ENCODE measurements at regions not wholly inside any gene's neighbourhood (a gene's known extent, or its start where the extent isn't known, plus 50 kb on each side); places are given as distances from the start of the nearest gene placed in this dataset.
A peak's percentile ranks its signal among the peaks of the same experiment; 100 is the strongest.
"Not testable (repeated sequence)": the region's sequence is repeated elsewhere in the genome, so short reads cannot be mapped to it uniquely, and the experiment has no call there.

DNA sequence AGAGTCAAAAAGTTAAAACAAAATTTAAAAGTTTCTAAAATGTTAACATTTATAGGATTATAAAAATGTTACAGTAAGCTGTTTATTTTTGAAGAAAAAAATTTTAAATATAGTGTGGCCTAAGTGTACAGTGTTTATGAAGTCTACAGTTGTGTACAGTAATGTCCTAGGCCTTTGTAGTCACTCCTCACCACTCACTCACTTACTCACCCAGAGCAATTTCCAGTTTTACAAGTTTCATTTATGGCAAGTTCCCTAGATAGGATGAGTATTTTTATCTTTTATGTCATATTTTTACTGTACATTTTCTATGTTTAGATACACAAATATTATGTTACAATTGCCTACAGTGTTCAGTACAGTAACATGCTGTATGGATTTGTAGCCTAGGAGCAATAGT is 419.9 kb downstream of the ARL4A start:
- no peak for DNase-seq

DNA sequence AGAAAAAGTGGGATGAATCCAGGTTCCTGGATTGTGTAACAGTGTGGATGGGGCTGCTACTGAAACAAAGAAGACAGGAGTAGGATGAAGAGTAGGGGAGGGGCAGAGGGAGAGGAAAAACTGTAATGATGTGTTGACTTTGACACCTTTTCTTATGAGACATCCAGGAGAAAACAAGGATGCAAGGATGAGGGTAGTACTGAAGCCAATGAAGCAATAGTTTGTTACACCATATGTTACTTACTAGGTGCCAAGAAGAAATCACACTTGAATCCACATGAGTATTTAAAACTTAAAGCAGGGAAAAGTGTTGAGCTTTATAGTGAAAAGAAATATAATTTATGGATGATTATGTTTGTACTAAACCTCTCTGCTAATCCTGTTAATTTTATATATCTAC is 420.6 kb downstream of the ARL4A start:
- DNase-seq: no peak

DNA sequence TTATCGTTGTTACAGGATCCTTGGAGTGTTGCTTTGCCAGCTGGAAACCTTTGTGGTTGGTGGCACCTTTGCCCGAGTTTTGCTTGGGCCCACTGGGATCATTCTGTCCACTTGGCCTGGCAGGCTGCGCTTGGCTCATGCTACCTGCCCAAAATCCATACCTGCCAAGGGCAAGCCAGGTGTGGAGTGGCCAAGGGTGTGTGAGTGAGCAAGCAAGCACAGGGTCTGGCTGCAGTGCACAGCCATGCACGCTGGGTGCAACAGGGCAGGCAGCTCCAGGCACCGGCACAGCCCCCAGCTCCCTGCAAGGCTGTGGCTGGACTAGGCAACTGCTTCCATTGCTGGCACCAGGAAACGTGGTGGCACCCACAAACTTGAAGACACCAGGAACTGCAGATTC is 421.8 kb downstream of the ARL4A start:
- no peak for DNase-seq

DNA sequence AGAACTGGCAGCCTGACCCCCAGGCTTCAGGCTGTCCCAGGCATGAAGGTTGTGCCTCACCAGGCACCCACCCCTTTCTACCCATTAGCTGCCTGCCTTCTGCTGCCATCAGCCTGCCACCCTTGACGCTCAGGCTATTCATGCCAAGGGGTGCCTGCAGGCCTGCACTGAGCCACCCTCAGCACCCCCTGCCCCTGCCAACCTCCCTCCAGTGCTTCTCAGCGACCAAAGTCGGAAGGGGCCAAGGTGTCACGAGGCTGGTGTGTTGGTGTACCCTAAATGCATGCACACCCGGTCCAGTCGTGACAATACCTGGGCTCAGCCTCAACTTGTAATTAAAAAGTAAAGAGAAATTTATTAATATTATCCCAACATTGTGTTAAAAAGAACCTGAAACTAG is 422.7 kb downstream of the ARL4A start:
- no peak for DNase-seq

DNA sequence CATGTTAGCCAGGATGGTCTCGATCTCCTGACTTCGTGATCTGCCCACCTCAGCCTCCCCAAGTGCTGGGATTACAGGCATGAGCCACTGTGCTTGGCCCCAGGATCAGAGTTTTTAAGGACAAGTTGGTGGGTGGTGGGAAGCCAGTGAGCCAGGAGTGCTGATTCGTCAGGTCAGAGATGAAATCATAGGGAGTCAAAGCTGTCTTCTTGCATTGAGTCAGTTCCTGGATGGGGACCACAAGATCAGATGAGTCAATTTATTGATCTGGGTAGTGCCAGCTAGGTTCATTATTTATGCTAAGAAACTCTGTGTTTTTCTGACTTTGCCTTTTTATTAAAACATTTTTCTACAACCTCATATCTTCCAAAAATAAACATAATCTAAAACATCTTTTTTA is 423.8 kb downstream of the ARL4A start:
- DNase-seq: no peak

DNA sequence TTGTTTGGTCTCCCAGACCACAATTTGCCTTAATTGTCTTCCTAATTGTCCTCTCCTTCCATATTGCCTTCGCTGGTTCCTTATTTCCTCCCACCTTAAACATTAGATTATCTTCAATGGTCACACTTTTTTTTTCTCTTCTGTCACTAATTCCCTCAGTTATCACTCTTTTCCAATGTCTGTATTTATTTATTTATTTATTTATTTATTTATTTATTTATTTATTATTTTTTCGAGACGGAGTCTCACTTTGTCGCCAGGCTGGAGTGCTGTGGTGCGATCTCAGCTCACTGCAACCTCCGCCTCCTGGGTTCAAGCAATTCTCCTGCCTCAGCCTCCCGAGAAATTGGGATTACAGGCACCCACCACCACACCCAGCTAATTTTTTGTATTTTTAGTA is 426.8 kb downstream of the ARL4A start:
- DNase-seq: not testable (repeated sequence)

DNA sequence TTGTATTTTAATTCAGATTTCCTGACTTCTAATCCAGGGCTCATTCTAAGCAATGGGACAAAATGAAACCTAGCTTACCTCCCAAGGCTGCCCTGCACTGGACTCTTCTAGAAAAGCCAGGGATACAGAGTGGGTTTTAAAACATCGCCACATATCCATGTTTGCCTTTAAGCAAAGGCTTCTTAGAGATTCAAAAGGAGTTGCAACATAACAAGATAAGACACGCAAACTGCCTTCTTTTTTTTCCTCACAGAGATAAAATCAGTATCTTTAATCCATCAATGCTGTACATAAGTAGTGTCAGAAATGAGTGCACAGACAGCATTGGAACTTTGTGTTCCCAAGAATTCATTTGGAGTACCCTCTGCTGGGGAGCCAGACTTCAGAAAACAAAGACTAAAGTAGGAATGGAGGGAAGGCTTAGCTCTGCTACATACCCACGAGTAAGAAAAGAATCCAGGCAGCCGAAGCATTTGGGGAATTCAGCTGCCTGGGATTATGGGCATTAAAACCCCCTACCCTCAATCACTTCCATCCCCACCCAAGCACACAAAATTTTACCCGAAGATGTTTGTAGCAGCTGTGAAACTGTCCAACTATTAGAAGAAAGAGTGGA is 427.8 kb downstream of the ARL4A start:
- no peak for DNase-seq

DNA sequence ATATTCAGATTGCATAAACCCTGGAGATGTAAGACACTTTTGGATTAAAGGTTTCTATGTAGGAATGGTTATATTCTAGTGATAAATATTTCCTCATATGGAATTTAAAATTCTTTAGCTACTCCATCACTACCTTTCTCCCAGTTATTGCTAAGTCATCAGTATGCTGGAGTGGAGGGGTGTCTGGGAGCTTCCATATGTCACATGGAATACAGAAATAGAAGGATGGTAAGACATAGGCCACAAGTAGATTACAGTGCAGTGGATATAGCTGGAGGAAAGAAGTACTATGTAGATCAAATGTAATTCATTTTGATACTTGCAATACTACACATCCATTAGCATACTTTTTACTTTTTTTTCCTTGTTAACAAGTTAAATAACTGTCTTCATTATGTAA is 428.4 kb downstream of the ARL4A start:
- DNase-seq: no peak

DNA sequence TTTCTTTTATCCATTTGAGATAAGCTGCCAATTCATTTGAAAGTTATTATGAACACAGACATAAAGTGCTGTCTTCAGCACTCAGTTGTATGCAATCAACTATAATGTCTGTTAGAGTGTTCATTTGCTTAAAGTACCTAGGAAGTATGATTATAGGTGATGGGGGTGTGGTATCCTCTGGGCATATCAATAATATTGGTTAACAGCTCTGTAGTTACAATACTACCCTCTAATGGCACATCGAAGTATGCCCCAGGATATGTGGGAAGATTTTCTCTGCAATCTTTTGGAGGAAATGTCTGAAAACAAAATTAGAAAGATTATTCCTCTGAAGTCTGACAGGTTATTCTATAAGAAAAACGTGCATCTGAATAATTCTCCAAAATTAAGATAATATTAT is 429.7 kb downstream of the ARL4A start:
- no peak for DNase-seq

DNA sequence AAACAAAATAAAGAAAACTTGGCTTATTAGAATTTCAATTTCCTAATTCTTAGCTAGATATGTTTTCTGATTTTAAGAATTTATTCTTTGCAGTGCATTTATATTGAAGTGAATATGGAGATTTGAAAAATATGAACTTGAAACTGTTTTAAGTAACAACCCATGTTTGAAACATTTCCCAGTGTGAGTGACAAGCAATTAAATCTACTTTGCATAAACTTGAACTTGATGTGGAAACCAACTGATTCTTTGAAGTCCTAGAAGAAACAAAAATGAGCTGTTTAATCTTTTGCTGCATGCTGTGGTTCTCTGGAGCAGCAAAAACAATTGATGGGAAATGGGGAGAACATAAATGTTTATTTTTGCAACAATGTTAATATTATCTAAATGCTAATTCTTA is 430.2 kb downstream of the ARL4A start:
- no peak for DNase-seq

DNA sequence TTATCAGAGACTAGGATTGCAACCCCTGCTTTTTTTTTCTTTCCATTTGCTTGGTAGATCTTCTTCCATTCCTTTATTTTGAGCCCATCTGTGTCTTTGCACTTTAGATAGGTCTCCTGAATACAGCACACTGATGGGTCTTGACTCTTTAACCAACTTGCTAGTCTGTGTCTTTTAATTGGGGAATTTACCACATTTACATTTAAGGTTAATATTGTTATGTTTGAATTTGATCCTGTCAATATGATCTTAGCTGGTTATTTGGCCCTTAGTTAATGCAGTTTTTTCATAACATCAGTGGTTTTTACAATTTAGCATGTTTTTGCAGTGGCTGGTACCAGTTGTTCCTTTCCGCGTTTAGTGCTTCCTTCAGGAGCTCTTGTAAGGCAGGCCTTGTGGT is 437.2 kb downstream of the ARL4A start:
- not testable (repeated sequence) for DNase-seq

DNA sequence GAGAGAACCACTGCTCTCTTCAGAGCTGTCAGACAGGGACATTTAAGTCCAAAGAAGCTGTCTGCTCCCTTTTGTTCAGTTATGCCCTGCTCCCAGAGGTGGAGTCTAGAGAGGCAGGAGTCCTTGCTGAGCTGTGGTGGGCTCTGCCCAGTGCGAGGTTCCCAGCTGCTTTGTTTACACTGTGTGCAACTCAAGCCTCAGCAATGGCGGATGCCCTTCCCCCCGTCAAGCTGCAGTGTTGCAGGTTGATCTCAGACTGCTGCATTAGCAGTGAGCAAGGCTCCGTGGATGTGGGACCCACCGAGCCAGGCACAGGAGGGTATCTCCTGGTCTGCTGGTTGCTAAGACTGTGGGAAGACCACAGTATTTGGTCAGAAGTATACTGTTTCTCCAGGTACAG is 438.9 kb downstream of the ARL4A start:
- DNase-seq: no peak

DNA sequence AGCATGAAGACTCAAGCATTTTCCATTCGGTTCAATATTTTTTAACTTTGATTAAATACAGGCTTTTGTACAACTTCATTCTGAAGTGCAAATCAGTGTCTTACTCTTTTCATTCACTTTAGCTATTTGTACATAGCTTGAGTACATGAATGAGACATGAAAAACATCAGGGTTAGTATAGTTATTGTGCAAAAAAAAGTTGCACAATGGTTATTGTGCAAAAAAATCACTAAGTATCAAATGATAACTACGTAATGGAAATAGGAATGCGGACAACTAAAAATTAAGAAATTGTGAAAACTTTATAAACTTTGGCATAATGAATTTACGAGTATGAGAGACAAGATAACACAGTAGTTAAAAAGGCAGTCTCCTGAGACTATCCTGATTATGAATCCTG is 442.9 kb downstream of the ARL4A start:
- DNase-seq: no peak

DNA sequence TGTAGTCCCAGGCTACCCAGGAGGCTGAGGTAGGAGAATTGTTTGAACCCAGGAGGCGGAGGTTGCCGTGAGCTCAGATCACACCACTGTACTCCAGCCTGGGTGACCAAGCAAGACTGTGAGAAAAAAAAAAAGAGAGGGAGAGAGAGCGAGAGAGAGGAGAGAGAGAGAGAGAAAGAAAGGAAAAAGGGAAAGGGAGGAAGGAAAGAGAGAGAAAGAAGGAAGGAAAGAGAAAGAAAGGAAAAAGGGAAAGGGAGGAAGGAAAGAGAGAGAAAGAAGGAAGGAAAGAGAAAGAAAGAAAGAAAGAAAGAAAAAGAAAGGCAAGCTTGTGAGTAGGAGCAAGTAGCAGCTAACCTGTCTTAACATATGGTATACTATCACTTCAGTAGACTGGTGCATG is 443.5 kb downstream of the ARL4A start:
- not testable (repeated sequence) for DNase-seq

DNA sequence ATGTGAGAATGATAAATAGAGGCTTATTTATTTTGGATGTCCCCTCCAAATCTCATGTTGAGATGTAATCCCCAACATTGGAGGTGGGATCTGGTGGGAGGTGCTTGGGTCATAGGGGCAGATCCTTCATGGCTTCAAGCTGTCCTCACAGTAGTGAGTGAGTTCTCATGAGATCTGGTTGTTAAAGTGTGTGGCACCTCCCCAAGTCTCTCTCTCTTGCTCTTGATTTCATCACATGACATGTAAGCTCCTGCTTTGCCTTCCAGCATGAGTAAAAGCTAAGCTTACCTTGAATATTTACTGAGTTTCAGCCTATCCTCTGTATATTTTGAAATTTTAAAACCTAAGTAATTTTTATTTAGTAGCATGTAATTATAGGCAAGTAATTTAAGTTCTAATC is 444.9 kb downstream of the ARL4A start:
- DNase-seq: no peak

DNA sequence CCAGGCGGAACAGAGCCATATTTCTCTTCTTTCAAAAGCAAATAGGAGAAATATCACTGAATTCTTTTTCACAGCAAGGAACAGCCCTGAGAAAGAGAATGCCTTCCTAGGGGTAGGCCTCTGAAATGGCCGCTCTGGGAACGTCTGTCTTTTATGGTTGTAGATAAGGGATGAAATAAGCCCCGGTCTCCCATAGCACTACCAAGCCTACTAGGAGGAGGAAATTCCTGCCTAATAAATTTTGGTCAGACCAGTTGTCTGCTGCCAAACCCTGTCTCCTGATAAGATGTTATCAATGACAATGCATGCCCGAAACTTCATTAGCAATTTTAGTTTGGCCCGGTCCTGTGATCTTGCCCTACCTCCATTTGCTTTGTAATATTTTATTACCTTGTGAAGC is 448.9 kb downstream of the ARL4A start:
- not testable (repeated sequence) for DNase-seq

DNA sequence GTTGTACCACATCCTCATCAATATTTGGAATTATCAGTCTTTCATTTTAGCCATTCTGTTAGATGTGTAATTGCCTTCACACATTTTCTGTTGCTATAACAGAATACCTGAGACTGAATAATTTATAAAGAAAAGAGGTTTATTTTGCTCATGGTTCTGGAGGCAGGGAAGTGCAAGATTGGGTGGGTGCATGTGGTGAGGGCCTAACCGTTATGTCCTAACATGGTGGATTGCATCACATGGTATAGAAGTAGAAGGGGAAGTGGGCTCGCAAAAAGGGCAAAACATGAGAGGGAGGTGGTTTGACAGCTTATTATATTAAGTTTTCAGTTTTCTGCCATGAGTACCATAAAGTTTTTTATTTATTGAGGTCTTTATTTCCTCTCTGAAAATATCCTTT is 452.0 kb downstream of the ARL4A start:
- DNase-seq: no peak

DNA sequence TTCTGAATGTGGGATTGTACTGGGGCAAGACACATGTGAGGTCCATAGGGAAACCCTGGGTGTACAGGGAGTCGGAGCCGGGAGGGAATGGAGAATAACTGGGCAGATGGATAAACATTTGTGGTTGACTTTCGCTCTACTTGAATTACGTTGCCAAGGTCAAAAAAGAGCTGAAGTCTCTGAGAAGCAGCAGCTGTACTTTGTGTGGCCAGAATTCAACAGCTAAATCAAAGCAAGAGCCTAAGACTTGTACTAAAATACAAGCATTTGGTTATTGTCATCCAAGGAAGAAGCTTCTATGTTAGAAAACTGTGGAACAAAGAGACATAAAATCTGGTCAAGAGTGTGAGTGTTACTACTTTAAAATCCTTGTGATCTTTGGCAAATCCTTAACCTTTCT is 457.2 kb downstream of the ARL4A start:
- peak; percentile 87 for DNase-seq

DNA sequence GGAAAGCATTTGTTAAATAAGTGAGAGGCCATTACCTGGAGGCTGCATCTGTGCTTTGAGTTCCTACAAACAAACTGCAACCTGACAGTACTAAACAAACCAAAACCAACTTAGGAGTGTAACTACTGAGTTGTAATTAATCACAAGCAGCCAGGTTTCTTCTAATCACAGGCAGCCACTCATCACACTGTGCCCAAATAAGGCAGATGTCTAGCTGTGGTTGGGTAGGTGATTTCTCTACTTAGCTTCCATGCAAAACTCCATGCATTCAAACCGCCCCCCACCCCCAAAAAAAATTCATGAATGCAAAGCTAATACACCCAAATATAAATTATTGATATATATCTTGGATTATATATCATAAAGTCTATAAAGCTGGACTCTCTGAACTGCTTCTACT is 461.1 kb downstream of the ARL4A start:
- DNase-seq: no peak

DNA sequence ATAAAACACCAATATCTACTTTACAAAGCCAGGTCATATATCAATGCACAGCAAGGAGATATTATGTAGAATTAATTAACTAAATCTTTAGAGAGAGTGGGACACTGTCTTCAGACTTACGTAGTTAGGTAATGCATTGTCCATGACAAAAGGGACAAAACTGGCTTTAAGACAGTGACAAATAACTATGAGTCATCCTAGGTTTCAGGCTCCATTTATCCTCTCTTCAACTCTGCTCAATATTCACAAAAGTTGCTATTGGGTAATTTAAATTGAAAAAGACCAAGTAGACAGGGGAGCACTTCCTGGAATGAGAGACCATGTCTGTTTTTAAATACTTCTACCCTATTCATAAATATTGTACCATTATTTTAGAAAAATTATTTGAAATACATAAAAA is 464.5 kb downstream of the ARL4A start:
- DNase-seq: no peak

DNA sequence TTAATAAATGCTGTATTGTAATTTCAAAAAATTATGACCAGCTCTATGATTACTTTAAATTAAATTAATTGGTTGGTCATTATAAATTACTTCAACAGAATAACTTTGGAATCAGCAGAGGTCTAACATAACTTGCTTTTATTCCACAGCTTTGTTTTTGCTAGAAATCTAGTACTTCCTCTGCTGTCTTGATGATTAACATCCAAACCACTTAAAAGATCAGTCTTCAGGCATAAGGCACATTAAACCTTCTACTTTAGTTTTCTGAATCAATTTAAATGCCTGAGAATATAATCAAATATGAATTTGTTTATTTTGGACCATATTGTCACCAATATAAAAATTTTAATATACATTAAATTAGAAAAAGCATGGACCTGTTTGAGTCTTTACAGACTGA is 465.3 kb downstream of the ARL4A start:
- no peak for DNase-seq

DNA sequence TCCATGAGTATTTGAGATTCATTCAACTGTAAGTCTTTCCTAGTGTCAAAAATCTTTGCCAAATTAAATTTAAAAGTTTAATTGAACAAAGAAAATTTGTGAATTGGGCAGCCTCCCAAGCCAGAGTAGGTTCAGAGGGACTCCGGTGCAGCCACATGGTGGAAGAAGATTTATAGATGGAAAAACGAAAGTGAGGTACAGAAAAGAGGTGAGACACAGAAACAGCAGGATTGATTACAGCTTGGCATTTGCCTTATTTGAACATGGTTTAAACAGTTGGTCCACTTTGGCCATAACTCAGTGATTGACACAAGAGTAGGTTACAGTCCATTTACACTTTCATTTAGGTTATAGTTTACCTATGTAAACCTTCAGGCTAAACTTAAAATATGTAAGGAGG is 465.8 kb downstream of the ARL4A start:
- peak; percentile 47 for DNase-seq

DNA sequence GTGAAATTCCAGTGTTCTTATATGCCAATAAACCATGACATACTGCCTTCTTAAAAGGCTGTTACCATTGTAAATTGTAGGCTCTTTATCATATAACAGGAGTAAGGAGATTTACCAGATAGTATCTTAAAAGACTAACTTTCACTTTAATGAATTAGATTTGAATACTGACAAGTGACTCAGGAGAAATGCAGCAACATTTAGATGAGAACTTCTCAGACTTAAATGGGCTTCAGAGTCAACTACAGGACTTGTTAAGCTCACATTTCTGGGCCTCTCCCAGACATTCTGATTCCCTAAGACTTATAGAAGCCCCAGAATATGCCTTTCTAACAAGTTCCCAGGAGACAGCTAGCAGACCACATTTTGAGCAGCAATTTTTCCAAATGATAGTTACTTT is 466.3 kb downstream of the ARL4A start:
- no peak for DNase-seq

DNA sequence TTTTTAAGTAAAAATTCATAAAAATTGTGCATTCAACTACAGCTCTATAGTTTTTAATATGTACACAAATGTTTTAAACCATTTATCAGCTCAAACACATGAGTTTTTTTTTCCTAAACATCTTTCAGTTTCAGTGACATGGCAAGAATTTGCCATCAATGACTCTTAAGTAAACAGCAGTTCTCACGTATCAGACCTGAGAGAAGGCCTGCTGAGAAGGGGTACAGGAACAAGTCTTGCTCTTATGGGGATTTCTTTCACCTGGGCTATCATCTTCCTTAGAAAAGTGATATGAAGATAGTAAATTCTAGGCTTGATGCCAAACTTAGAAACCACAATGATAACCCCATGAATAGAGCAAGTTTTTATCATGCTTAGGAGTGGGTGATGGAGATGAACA is 467.8 kb downstream of the ARL4A start:
- no peak for DNase-seq

DNA sequence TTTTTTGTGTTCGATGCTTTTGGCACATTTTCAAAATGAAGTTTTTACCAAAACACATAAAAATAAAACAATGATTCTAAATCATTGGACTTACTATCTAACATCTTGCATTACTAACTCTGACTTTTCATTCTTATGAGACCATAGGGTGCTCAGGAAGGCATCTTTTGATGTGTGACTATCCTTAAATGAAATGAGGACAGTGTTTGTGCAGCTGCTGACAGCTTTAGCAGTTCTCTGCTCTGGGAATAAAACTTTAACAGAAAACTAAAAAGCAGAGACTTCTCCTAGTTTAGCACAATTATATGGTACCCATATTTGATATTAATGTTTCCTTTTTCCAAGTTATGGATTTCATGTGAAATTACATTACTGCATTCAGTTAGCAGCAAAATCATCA is 471.6 kb downstream of the ARL4A start:
- no peak for DNase-seq
